H1 (cell line): ENCODE measurements at regions not wholly inside any gene's neighbourhood (a gene's known extent, or its start where the extent isn't known, plus 50 kb on each side); places are given as distances from the start of the nearest gene placed in this dataset.

Source experiments
- KDM4A ChIP-seq: IDR thresholded peaks from one replicate; pipeline ENCODE4 v1.7.1; 2012; ENCODE audit warnings: low read depth, mild to moderate bottlenecking, moderate library complexity, low read length, inconsistent platforms; ENCODE audit not compliant: severe bottlenecking
- KDM5A ChIP-seq: fragments of 200-600 bp; IDR thresholded peaks from 2 replicates; pipeline ENCODE4 v1.7.1; 2012; ENCODE audit warnings: mild to moderate bottlenecking, low read length, inconsistent platforms, mixed read lengths
- SIRT6 ChIP-seq: IDR thresholded peaks from one replicate; pipeline ENCODE4 v1.7.1; 2012; ENCODE audit warnings: low read length, inconsistent platforms
- TBP ChIP-seq: IDR thresholded peaks from 2 replicates; pipeline ENCODE4 v1.6.1; 2011; ENCODE audit warnings: low read depth, low read length, improper control_type of control experiment
- YY1 ChIP-seq: IDR thresholded peaks from 2 replicates; pipeline ENCODE4 v1.6.1; 2011; ENCODE audit warnings: low read depth, mild to moderate bottlenecking, low read length
- ZNF274 ChIP-seq: IDR thresholded peaks from 2 replicates; pipeline ENCODE4 v1.7.0; 2012; ENCODE audit warnings: low read length, borderline replicate concordance; ENCODE audit errors: extremely low read depth

DNA sequence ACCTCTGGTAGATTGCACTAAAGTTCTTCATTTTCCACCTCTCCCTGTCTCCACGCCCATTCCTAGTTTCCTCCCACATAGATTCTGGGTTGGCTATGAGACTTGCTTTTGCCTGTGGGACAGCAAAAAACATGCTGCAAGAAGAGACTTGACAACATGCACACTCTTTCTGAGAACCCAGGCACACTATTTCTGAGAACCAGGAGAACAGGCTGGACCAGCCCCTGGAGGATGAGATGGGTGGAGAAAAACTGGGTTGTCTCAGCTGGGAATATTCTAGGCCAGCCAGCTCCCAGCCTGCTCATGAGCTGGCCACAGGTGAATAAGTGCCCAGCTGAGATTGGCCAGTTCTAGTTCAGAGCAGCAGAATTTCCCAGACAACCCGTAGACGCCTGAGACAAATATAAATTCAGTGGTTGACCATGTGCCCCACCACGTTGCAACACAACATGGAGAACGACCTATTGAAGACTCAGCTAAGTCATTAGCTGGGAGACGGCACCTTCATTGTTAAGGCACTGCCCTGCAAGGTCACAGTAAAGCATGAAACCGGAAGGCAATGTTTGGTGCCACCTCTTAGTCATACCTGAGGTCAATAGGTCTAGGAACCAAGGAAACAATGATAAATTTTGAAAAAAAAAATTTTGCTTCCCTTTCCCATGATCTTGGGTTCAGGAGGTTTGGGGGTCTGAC, 92.7 kb upstream of the AKR1E2 start (continued):
- TF ChIP-seq KDM4A = no peak
- no peak for TF ChIP-seq KDM5A
- TF ChIP-seq ZNF274 = no peak
- no peak for TF ChIP-seq YY1
- no peak for TF ChIP-seq SIRT6
- no peak for TF ChIP-seq TBP
